DOHH2 (cell line): ENCODE measurements at regions not wholly inside any gene's neighbourhood (a gene's known extent, or its start where the extent isn't known, plus 50 kb on each side); places are given as distances from the start of the nearest gene placed in this dataset.

Experiments used
- H3F3A ChIP-seq: fragments of 200-600 bp; sonication (generic), shearing (Covaris generic); 2 replicates; pipeline ENCODE4 v1.6.0; 2016; ENCODE audit warnings: antibody characterized with exemption, mild to moderate bottlenecking; ENCODE audit not compliant: control insufficient read depth, insufficient read depth
- H3K27ac ChIP-seq: fragments of 200-600 bp; sonication (generic); 2 replicates; pipeline ENCODE4 v1.5.1; 2014; ENCODE audit warnings: low read depth, mild to moderate bottlenecking, low read length, moderate library complexity
- H3K27me3 ChIP-seq: fragments of 200-600 bp; sonication (generic); 2 replicates; pipeline ENCODE4 v1.6.1; 2014; ENCODE audit warnings: mild to moderate bottlenecking, low read length, mixed read lengths; ENCODE audit not compliant: control insufficient read depth
- H3K36me3 ChIP-seq: fragments of 200-600 bp; sonication (generic); 2 replicates; pipeline ENCODE4 v1.6.1; 2014; ENCODE audit warnings: mild to moderate bottlenecking, low read length, moderate library complexity, mixed read lengths; ENCODE audit not compliant: control insufficient read depth
- H3K4me1 ChIP-seq: fragments of 200-600 bp; sonication (generic); 2 replicates; pipeline ENCODE4 v1.6.1; 2014; ENCODE audit warnings: mild to moderate bottlenecking, low read length, mixed read lengths; ENCODE audit not compliant: control insufficient read depth
- H3K4me2 ChIP-seq: fragments of 200-600 bp; sonication (generic); 2 replicates; pipeline ENCODE4 v1.6.0; 2014; ENCODE audit warnings: mild to moderate bottlenecking, low read length, moderate library complexity
- H3K4me3 ChIP-seq: fragments of 200-600 bp; sonication (generic); 2 replicates; pipeline ENCODE4 v1.5.1; 2014; ENCODE audit warnings: mild to moderate bottlenecking, low read length, mixed read lengths
- H3K79me2 ChIP-seq: fragments of 200-600 bp; sonication (generic); 2 replicates; pipeline ENCODE4 v1.6.1; 2014; ENCODE audit warnings: mild to moderate bottlenecking, low read length, mixed read lengths; ENCODE audit not compliant: control insufficient read depth
- H3K9me2 ChIP-seq: fragments of 200-600 bp; sonication (generic); replicated peaks from 2 replicates; pipeline ENCODE4 v1.6.1; 2014; ENCODE audit warnings: mild to moderate bottlenecking, low read length, mixed read lengths; ENCODE audit not compliant: control insufficient read depth
- H3K9me3 ChIP-seq: fragments of 200-600 bp; sonication (generic); 2 replicates; pipeline ENCODE4 v1.6.1; 2014; ENCODE audit warnings: antibody characterized with exemption, low read length, mixed read lengths; ENCODE audit not compliant: control insufficient read depth, insufficient read depth
- H4K20me1 ChIP-seq: fragments of 200-600 bp; sonication (generic); 2 replicates; pipeline ENCODE4 v1.6.0; 2014; ENCODE audit warnings: low read depth, mild to moderate bottlenecking, antibody characterized with exemption, low read length, moderate library complexity; ENCODE audit not compliant: control insufficient read depth, insufficient read depth
- CTCF ChIP-seq: fragments of 200-600 bp; sonication (generic); IDR thresholded peaks from one replicate; pipeline ENCODE4 v1.5.1; 2014; ENCODE audit warnings: antibody characterized with exemption, mild to moderate bottlenecking, low read depth, low read length; ENCODE audit not compliant: poor library complexity, severe bottlenecking
- EZH2phosphoT487 ChIP-seq: fragments of 200-600 bp; sonication (generic); IDR thresholded peaks from 2 replicates; pipeline ENCODE4 v1.6.1; 2017; ENCODE audit warnings: borderline replicate concordance, mild to moderate bottlenecking, antibody characterized with exemption, low read length, moderate library complexity, mixed read lengths

DNA sequence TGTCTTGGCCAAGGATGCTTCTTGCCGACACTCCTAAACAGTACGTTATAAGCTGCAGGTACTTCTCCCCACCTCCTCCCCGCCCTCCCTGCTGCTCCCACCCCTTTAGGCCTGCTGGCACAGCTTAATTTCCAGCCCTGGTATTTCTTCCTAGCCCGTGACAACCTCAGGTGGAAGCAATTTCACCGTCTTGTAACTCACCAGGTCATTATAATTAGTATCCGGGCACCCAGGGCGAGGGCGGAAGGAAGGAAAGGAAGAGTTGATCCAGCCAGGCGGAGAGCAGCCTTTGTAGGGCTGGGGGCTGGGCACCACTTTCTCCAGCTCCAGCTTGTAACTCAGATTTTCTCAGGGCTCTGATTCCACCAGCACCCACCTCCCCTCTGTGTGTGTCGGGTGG, 153.5 kb upstream of the CSF3R start:
- no peak overlapping the region for H3K4me3 ChIP-seq
- TF ChIP-seq EZH2phosphoT487 (no peak), CTCF (no peak)
- H3K36me3 ChIP-seq = no peaks in the 10 kb centered on the region
- no peaks in the 10 kb centered on the region for H3K9me2 ChIP-seq
- no peaks in the 10 kb centered on the region for H4K20me1 ChIP-seq
- no peaks in the 10 kb centered on the region; the same call in 1 of the 2 replicates for H3K27me3 ChIP-seq
- no peak overlapping the region for H3K4me2 ChIP-seq
- no peaks in the 10 kb centered on the region for H3K79me2 ChIP-seq
- no peaks in the 10 kb centered on the region; the same call in 1 of the 2 replicates for H3F3A ChIP-seq
- H3K9me3 ChIP-seq = no peaks in the 10 kb centered on the region
- no peaks in the 10 kb centered on the region for H3K4me1 ChIP-seq
- H3K27ac ChIP-seq = no peak overlapping the region

- H3K27me3 ChIP-seq = no peaks in the 10 kb centered on the region; the same call in 1 of the 2 replicates
- no peaks in the 10 kb centered on the region for H3K36me3 ChIP-seq
- H3K9me3 ChIP-seq = no peaks in the 10 kb centered on the region
- H3K79me2 ChIP-seq = no peaks in the 10 kb centered on the region
- TF ChIP-seq CTCF (no peak), EZH2phosphoT487 (no peak)
- no peak overlapping the region for H3K27ac ChIP-seq
- no peaks in the 10 kb centered on the region for H3K9me2 ChIP-seq
- no peak overlapping the region for H3K4me2 ChIP-seq
- no peaks in the 10 kb centered on the region for H4K20me1 ChIP-seq
- no peaks in the 10 kb centered on the region; the same call in 1 of the 2 replicates for H3F3A ChIP-seq
- H3K4me1 ChIP-seq = no peaks in the 10 kb centered on the region
- no peak overlapping the region for H3K4me3 ChIP-seq
Observed at GRCh38 chr1:36635284-36635683, 152.6 kb upstream of the CSF3R start.

GRCh38 chr1:36628804-36629203, 146.1 kb upstream of the CSF3R start:
- no peaks in the 10 kb centered on the region for H3K4me1 ChIP-seq
- H3K79me2 ChIP-seq = no peaks in the 10 kb centered on the region
- H3K9me2 ChIP-seq = no peaks in the 10 kb centered on the region
- H3K4me3 ChIP-seq = no peak overlapping the region
- H3F3A ChIP-seq = no peaks in the 10 kb centered on the region; the same call in 1 of the 2 replicates
- H3K27ac ChIP-seq = no peak overlapping the region
- H3K27me3 ChIP-seq = no peaks in the 10 kb centered on the region
- no peaks in the 10 kb centered on the region for H4K20me1 ChIP-seq
- TF ChIP-seq EZH2phosphoT487 (no peak), CTCF (no peak)
- no peaks in the 10 kb centered on the region for H3K9me3 ChIP-seq
- no peaks in the 10 kb centered on the region for H3K36me3 ChIP-seq
- H3K4me2 ChIP-seq = no peak overlapping the region

GRCh38 chr1:36626435-36626834, 143.7 kb upstream of the CSF3R start:
- TF ChIP-seq EZH2phosphoT487 (no peak), CTCF (no peak)
- Histone ChIP-seq H3K36me3 (no peaks in the 10 kb centered on the region), H3K79me2 (no peaks in the 10 kb centered on the region), H3F3A (no peaks in the 10 kb centered on the region), H3K27ac (no peak overlapping the region), H3K9me3 (no peaks in the 10 kb centered on the region), H4K20me1 (no peaks in the 10 kb centered on the region), H3K4me2 (no peak overlapping the region), H3K9me2 (no peaks in the 10 kb centered on the region), H3K4me3 (no peak overlapping the region), H3K4me1 (no peaks in the 10 kb centered on the region), H3K27me3 (no peaks in the 10 kb centered on the region)
